ENCODE measurements at regions not wholly inside any gene's neighbourhood (a gene's known extent, or its start where the extent isn't known, plus 50 kb on each side); places are given as distances from the start of the nearest gene placed in this dataset.
A peak's percentile ranks its signal among the peaks of the same experiment; 100 is the strongest.

- Histone ChIP-seq H3K27me3 (replicated peaks in 1 of 7) (peaks cover 0 to 37% (median 0%) of the 10 kb centered on the region in 7 donors), H3K36me3 (no peaks in the 10 kb centered on the region), H3K4me3 (no peak overlapping the region), H3K9me3 (no peaks in the 10 kb centered on the region), H3K27ac (no peak overlapping the region), H3K4me1 (peaks cover 0 to 15% (median 5%) of the 10 kb centered on the region in 6 donors)
- intact Hi-C loops (cut with DNase I; ENCODE audit: low total_unique reads): no loop called here
- DNase-seq: peak; percentile 24
- WGBS, 5 donors: 78 to 85% (median 84%) methylated on average over 11 of the region's 11 CpGs
- no peak for TF ChIP-seq CTCF (IDR thresholded peaks at IDR 0.05 in 8 of 11, conservative IDR thresholded peaks at IDR 0.05 in 3 of 11)
- no peak for TF ChIP-seq POLR2AphosphoS5 (IDR thresholded peaks at IDR 0.05)
- TF ChIP-seq POLR2A (IDR thresholded peaks at IDR 0.05): no peak
Measured at GRCh38 chr22:49366437-49366836, 461.2 kb downstream of the BRD1 start.

GRCh38 chr22:49365910-49366309 lies 461.8 kb downstream of the BRD1 start:
- DNase-seq: peak; percentile 55
- no peak overlapping the region for H3K4me3 ChIP-seq
- TF ChIP-seq POLR2A (IDR thresholded peaks at IDR 0.05) (no peak), CTCF (IDR thresholded peaks at IDR 0.05 in 8 of 11, conservative IDR thresholded peaks at IDR 0.05 in 3 of 11) (no peak), POLR2AphosphoS5 (IDR thresholded peaks at IDR 0.05) (no peak)
- intact Hi-C loops (cut with DNase I; ENCODE audit: low total_unique reads): no loop called here
- H3K27me3 ChIP-seq (replicated peaks in 1 of 7): peaks cover 0 to 31% (median 0%) of the 10 kb centered on the region in 7 donors
- no peaks in the 10 kb centered on the region for H3K36me3 ChIP-seq
- peaks cover 0 to 15% (median 5%) of the 10 kb centered on the region in 6 donors for H3K4me1 ChIP-seq
- no peaks in the 10 kb centered on the region for H3K9me3 ChIP-seq
- no peak overlapping the region for H3K27ac ChIP-seq
- WGBS, 5 donors: 81 to 91% (median 85%) methylated on average over 14 of the region's 14 CpGs

- no peaks in the 10 kb centered on the region for H3K9me3 ChIP-seq
- H3K4me1 ChIP-seq: peaks cover 0 to 15% (median 5%) of the 10 kb centered on the region in 6 donors
- no peak for TF ChIP-seq CTCF (IDR thresholded peaks at IDR 0.05 in 8 of 11, conservative IDR thresholded peaks at IDR 0.05 in 3 of 11)
- TF ChIP-seq POLR2AphosphoS5 (IDR thresholded peaks at IDR 0.05): no peak
- TF ChIP-seq POLR2A (IDR thresholded peaks at IDR 0.05): no peak
- peaks cover 0 to 29% (median 0%) of the 10 kb centered on the region in 7 donors for H3K27me3 ChIP-seq (replicated peaks in 1 of 7)
- peak; percentile 49 for DNase-seq
- 87 to 95% (median 89%) methylated on average over 14 to 15 of the region's 15 CpGs for WGBS, 5 donors
- H3K36me3 ChIP-seq: no peaks in the 10 kb centered on the region
- intact Hi-C loops (cut with DNase I; ENCODE audit: low total_unique reads): no loop called here
- no peak overlapping the region for H3K27ac ChIP-seq
- H3K4me3 ChIP-seq: no peak overlapping the region
Measured at GRCh38 chr22:49365191-49365837, 462.4 kb downstream of the BRD1 start.

- no peaks in the 10 kb centered on the region for H3K9me3 ChIP-seq
- H3K36me3 ChIP-seq: no peaks in the 10 kb centered on the region
- TF ChIP-seq CTCF (IDR thresholded peaks at IDR 0.05 in 8 of 11, conservative IDR thresholded peaks at IDR 0.05 in 3 of 11) (no peak), POLR2A (IDR thresholded peaks at IDR 0.05) (no peak), POLR2AphosphoS5 (IDR thresholded peaks at IDR 0.05) (no peak)
- no peak for DNase-seq
- H3K27ac ChIP-seq: no peak overlapping the region
- peaks cover 0 to 29% (median 0%) of the 10 kb centered on the region in 7 donors for H3K27me3 ChIP-seq (replicated peaks in 1 of 7)
- intact Hi-C loops (cut with DNase I; ENCODE audit: low total_unique reads): no loop called here
- H3K4me3 ChIP-seq: no peak overlapping the region
- peaks cover 0 to 11% (median 1%) of the 10 kb centered on the region in 6 donors for H3K4me1 ChIP-seq
- 79 to 86% (median 80%) methylated on average over 14 to 15 of the region's 15 CpGs for WGBS, 5 donors
Measured at GRCh38 chr22:49364398-49364797, 463.3 kb downstream of the BRD1 start.

All from spleen (tissue), 11 donors.